T47D (cell line): ENCODE measurements at regions not wholly inside any gene's neighbourhood (a gene's known extent, or its start where the extent isn't known, plus 50 kb on each side); places are given as distances from the start of the nearest gene placed in this dataset.

ENCODE experiments used
- DNase-seq, 2 experiments: peaks; one replicate each; pipeline versions ENCODE4 v3.0.0 to v3.0.0-alpha.2; 2011 to 2012; ENCODE audit warnings: low read depth in 1 of 2, low spot score in 1 of 2
- JUND ChIP-seq: IDR thresholded peaks from 2 replicates; pipeline ENCODE4 v1.6.1; 2012; ENCODE audit warnings: low read depth
- in situ Hi-C: cut with HindIII; loops from 2 replicates; pipeline ENCODE4 v1.10.0; 2016; ENCODE audit warnings: low sequenced_read_pairs, low pct_unique_long_range_greater_than_20kb

GRCh38 chr6:135640449-135641111 is 143.0 kb upstream of the AHI1 start:
- in situ Hi-C loops = no loop called here
- no peak for DNase-seq
- TF ChIP-seq JUND = no peak

GRCh38 chr6:135642912-135643311 is 145.4 kb upstream of the AHI1 start:
- no peak for TF ChIP-seq JUND
- no peak for DNase-seq
- in situ Hi-C loops = no loop called here

GRCh38 chr6:135644394-135644793 is 146.9 kb upstream of the AHI1 start:
- no peak for DNase-seq
- TF ChIP-seq JUND = no peak
- in situ Hi-C loops = no loop called here

GRCh38 chr6:135647521-135647920 is 150.0 kb upstream of the AHI1 start:
- TF ChIP-seq JUND = no peak
- no peak for DNase-seq
- in situ Hi-C loops = no loop called here

GRCh38 chr6:135651964-135652755 is 154.6 kb upstream of the AHI1 start:
- no peak for TF ChIP-seq JUND
- no peak for DNase-seq

GRCh38 chr6:135655055-135655454 is 157.5 kb upstream of the AHI1 start:
- no peak for TF ChIP-seq JUND

More at GRCh38 chr6:135651964-135652755, 154.6 kb upstream of the AHI1 start:
- in situ Hi-C loops = no loop called here

GRCh38 chr6:135657207-135657606 is 159.7 kb upstream of the AHI1 start:
- DNase-seq = no peak
- in situ Hi-C loops = no loop called here
- TF ChIP-seq JUND = no peak

More at GRCh38 chr6:135655055-135655454, 157.5 kb upstream of the AHI1 start:
- in situ Hi-C loops = no loop called here
- no peak for DNase-seq

GRCh38 chr6:135658481-135658880 is 160.9 kb upstream of the AHI1 start:
- in situ Hi-C loops = no loop called here
- DNase-seq = no peak
- TF ChIP-seq JUND = no peak

- TF ChIP-seq JUND = no peak
- DNase-seq = no peak
- in situ Hi-C loops = no loop called here
These were observed 161.4 kb upstream of the AHI1 start for GRCh38 chr6:135658916-135659315.

- no peak for TF ChIP-seq JUND
- no peak for DNase-seq
- in situ Hi-C loops = no loop called here
These were observed 167.0 kb upstream of the AHI1 start for GRCh38 chr6:135664527-135664926.

- in situ Hi-C loops = no loop called here
- DNase-seq = peak in 1 of 2 experiments; percentile 38
- no peak for TF ChIP-seq JUND
These were observed 168.4 kb upstream of the AHI1 start for GRCh38 chr6:135665935-135666334.

GRCh38 chr6:135667691-135668455 is 170.3 kb upstream of the AHI1 start:
- in situ Hi-C loops = no loop called here
- no peak for TF ChIP-seq JUND
- DNase-seq = peak in 1 of 2 experiments; percentile 10

- no peak for DNase-seq
- TF ChIP-seq JUND = no peak
- in situ Hi-C loops = no loop called here
These were observed 174.7 kb upstream of the AHI1 start for GRCh38 chr6:135672256-135672655.
